Activated naive CD8-positive, alpha-beta T cell (primary cell): ENCODE measurements at regions not wholly inside any gene's neighbourhood (a gene's known extent, or its start where the extent isn't known, plus 50 kb on each side); places are given as distances from the start of the nearest gene placed in this dataset.

ENCODE experiments used
- H3K27ac Mint-ChIP-seq: one replicate; pipeline ENCODE4 v1.8.0; 2021; ENCODE audit warnings: mixed read lengths
- H3K27me3 Mint-ChIP-seq: one replicate; pipeline ENCODE4 v1.8.0; 2021; ENCODE audit warnings: mixed read lengths
- H3K36me3 Mint-ChIP-seq: one replicate; pipeline ENCODE4 v1.8.0; 2021; ENCODE audit warnings: mixed read lengths
- H3K4me1 Mint-ChIP-seq: one replicate; pipeline ENCODE4 v1.8.0; 2021; ENCODE audit warnings: low read depth, mixed read lengths
- H3K4me3 Mint-ChIP-seq: one replicate; pipeline ENCODE4 v1.8.0; 2021; ENCODE audit warnings: mild to moderate bottlenecking, mixed read lengths
- H3K9me3 Mint-ChIP-seq: one replicate; pipeline ENCODE4 v1.8.0; 2021; ENCODE audit warnings: low read depth, mixed read lengths

- H3K36me3 Mint-ChIP-seq: no peaks in the 10 kb centered on the region
- no peaks in the 10 kb centered on the region for H3K9me3 Mint-ChIP-seq
- no peak overlapping the region for H3K27ac Mint-ChIP-seq
- no peaks in the 10 kb centered on the region for H3K27me3 Mint-ChIP-seq
- H3K4me1 Mint-ChIP-seq: peaks cover 23% of the 10 kb centered on the region
- H3K4me3 Mint-ChIP-seq: no peak overlapping the region
Observed at GRCh38 chr11:121383716-121384115, 68.4 kb upstream of the SORL1 start.

GRCh38 chr11:121385688-121386087 lies 66.4 kb upstream of the SORL1 start:
- no peaks in the 10 kb centered on the region for H3K9me3 Mint-ChIP-seq
- no peak overlapping the region for H3K27ac Mint-ChIP-seq
- peaks cover 4% of the 10 kb centered on the region for H3K4me1 Mint-ChIP-seq

More at GRCh38 chr11:121385688-121386087, 66.4 kb upstream of the SORL1 start:
- H3K27me3 Mint-ChIP-seq: no peaks in the 10 kb centered on the region
- no peaks in the 10 kb centered on the region for H3K36me3 Mint-ChIP-seq
- H3K4me3 Mint-ChIP-seq: no peak overlapping the region
